Endothelial cell of umbilical vein (primary cell): ENCODE measurements at regions not wholly inside any gene's neighbourhood (a gene's known extent, or its start where the extent isn't known, plus 50 kb on each side); places are given as distances from the start of the nearest gene placed in this dataset.

ENCODE experiments used
- BruUV-seq: library from RNA; stranded (reverse); fragments of 400-500 nt; replicated peaks from 2 replicates; lab custom pipeline; 2021; lab: Mats Ljungman, UMichigan
- CTCF ChIA-PET: fragments of 300-600, 350-600 bp; sonication (Branson Sonifier 250); formaldehyde crosslinking; loops from one replicate; lab custom pipeline; 2021; ENCODE audit warnings: antibody characterized with exemption, inconsistent platforms; lab: Charles Lee
- POLR2A ChIA-PET: fragments of 300-600, 350-600 bp; sonication (Branson Sonifier 250); formaldehyde crosslinking; loops from one replicate; lab custom pipeline; 2021; ENCODE audit warnings: antibody characterized with exemption, inconsistent platforms; lab: Charles Lee
- DNase-seq: peaks from one replicate; pipeline ENCODE4 v3.0.0-alpha.2; 2011; ENCODE audit warnings: low read depth, low spot score
- FAIRE-seq: peaks from 2 replicates; lab custom pipeline; 2011; peaks lifted over from hg19 to GRCh38; lab: Jason Lieb, UNC
- H2AFZ ChIP-seq: 2 replicates; pipeline ENCODE4 v1.6.0; 2012; ENCODE audit warnings: low read depth, low read length, control low read depth, inconsistent platforms
- H3K27ac ChIP-seq: 2 replicates; pipeline ENCODE4 v1.5.1; 2011; ENCODE audit warnings: low read depth, mild to moderate bottlenecking, control low read depth, low read length, moderate library complexity; ENCODE audit not compliant: insufficient read depth
- H3K27me3 ChIP-seq, 2 experiments: 2 replicates each; pipeline versions ENCODE4 v1.6.0 to v1.6.1; 2011; ENCODE audit warnings: low read length in 2 of 2, mixed read lengths in 1 of 2; ENCODE audit not compliant: control insufficient read depth in 2 of 2, insufficient read depth in 2 of 2
- H3K36me3 ChIP-seq, 2 experiments: 2 replicates in 1 of 2; 3 replicates in 1 of 2; pipeline ENCODE4 v1.5.1; 2011; ENCODE audit warnings: low read length in 2 of 2, mild to moderate bottlenecking in 1 of 2, moderate library complexity in 1 of 2; ENCODE audit not compliant: control insufficient read depth in 2 of 2, insufficient read depth in 2 of 2; ENCODE audit errors: extremely low read depth in 1 of 2
- H3K4me1 ChIP-seq: 3 replicates; pipeline ENCODE4 v1.5.1; 2011; ENCODE audit warnings: mild to moderate bottlenecking, low read length; ENCODE audit not compliant: control insufficient read depth, insufficient read depth; ENCODE audit errors: extremely low read depth
- H3K4me2 ChIP-seq: 2 replicates; pipeline ENCODE4 v1.6.1; 2011; ENCODE audit warnings: low read length, control low read depth, mixed read lengths; ENCODE audit not compliant: insufficient read depth
- H3K4me3 ChIP-seq, 3 experiments: fragments of 200-600 bp in 1 of 3; sonication (generic), shearing (Covaris generic) in 1 of 3; replicated peaks in 1 of 3; 2 replicates each; pipeline ENCODE4 v1.5.1; 2011 to 2016; ENCODE audit warnings: control low read depth in 3 of 3, low read length in 3 of 3, mild to moderate bottlenecking in 2 of 3, inconsistent platforms in 1 of 3, low read depth in 1 of 3, moderate library complexity in 1 of 3; ENCODE audit not compliant: insufficient read depth in 1 of 3
- H3K79me2 ChIP-seq: 2 replicates; pipeline ENCODE4 v1.6.0; 2012; ENCODE audit warnings: low read length, inconsistent platforms; ENCODE audit not compliant: control insufficient read depth, insufficient read depth
- H3K9ac ChIP-seq: replicated peaks from 2 replicates; pipeline ENCODE3; 2011; ENCODE audit warnings: low read length, control low read depth; ENCODE audit not compliant: insufficient read depth; ENCODE audit errors: extremely low read depth
- H3K9me1 ChIP-seq: replicated peaks from 3 replicates; pipeline ENCODE4 v1.6.0; 2011; ENCODE audit warnings: mild to moderate bottlenecking, low read length; ENCODE audit not compliant: control insufficient read depth, insufficient read depth; ENCODE audit errors: extremely low read depth
- H3K9me3 ChIP-seq: replicated peaks from 2 replicates; pipeline ENCODE4 v1.5.1; 2012; ENCODE audit warnings: low read length, inconsistent platforms; ENCODE audit not compliant: control insufficient read depth, insufficient read depth
- H4K20me1 ChIP-seq: replicated peaks from 2 replicates; pipeline ENCODE3; 2011; ENCODE audit warnings: mild to moderate bottlenecking, low read length; ENCODE audit not compliant: control insufficient read depth, insufficient read depth; ENCODE audit errors: extremely low read depth
- CTCF ChIP-seq, 2 donors: IDR thresholded peaks; 1 replicate in 1 of 2; 2 replicates in 1 of 2; pipeline ENCODE4 v1.5.1; 2011; ENCODE audit warnings: low read length in 2 of 2, mild to moderate bottlenecking in 2 of 2, moderate library complexity in 2 of 2, control low read depth in 1 of 2, inconsistent platforms in 1 of 2, low read depth in 1 of 2; ENCODE audit not compliant: insufficient read depth in 1 of 2; ENCODE audit errors: extremely low read depth in 1 of 2
- EZH2 ChIP-seq: IDR thresholded peaks from 2 replicates; pipeline ENCODE4 v1.6.1; 2012; ENCODE audit warnings: borderline replicate concordance, low read depth, mild to moderate bottlenecking, moderate library complexity, low read length, inconsistent platforms; ENCODE audit not compliant: severe bottlenecking
- FOS ChIP-seq: IDR thresholded peaks from 2 replicates; pipeline ENCODE4 v1.6.1; 2011; ENCODE audit warnings: mild to moderate bottlenecking, low read length, moderate library complexity, borderline replicate concordance; ENCODE audit not compliant: insufficient read depth
- GATA2 ChIP-seq: IDR thresholded peaks from 2 replicates; pipeline ENCODE4 v1.7.0; 2011; ENCODE audit warnings: low read depth, mild to moderate bottlenecking, moderate library complexity, mixed read lengths, low read length; ENCODE audit not compliant: insufficient read length, insufficient read depth
- JUN ChIP-seq: IDR thresholded peaks from 2 replicates; pipeline ENCODE4 v1.6.1; 2011; ENCODE audit warnings: borderline replicate concordance, low read depth; ENCODE audit not compliant: insufficient read length, insufficient read depth
- MAX ChIP-seq: IDR thresholded peaks from 2 replicates; pipeline ENCODE4 v1.6.1; 2011; ENCODE audit not compliant: insufficient read depth, insufficient read length
- MYC ChIP-seq: IDR thresholded peaks from one replicate; pipeline ENCODE4 v1.6.1; 2011; ENCODE audit warnings: mild to moderate bottlenecking, low read depth, low read length
- POLR2A ChIP-seq: IDR thresholded peaks from 2 replicates; pipeline ENCODE4 v1.6.1; 2012; ENCODE audit warnings: low read depth, mild to moderate bottlenecking, control low read depth, low read length
- POLR2AphosphoS5 ChIP-seq: IDR thresholded peaks from 2 replicates; pipeline ENCODE4 v1.6.1; 2012; ENCODE audit warnings: low read depth, mild to moderate bottlenecking, control low read depth, low read length, moderate library complexity; ENCODE audit not compliant: insufficient read depth
- dilution Hi-C: fragments of 300-500 bp; cut with MboI; formaldehyde crosslinking; loops from one replicate; pipeline ENCODE4 v1.15.0; 2019; ENCODE audit warnings: low sequenced_read_pairs; ENCODE audit not compliant: extremely low pct_ligation_motif_present
- intact Hi-C: fragments of 100-400 bp; cut with micrococcal nuclease; formaldehyde crosslinking; loops from one replicate; pipeline ENCODE4 v1.10.0; 2022

- Histone ChIP-seq H3K79me2 (no peaks in the 10 kb centered on the region), H3K36me3 (no peaks in the 10 kb centered on the region), H3K4me3 (no peak overlapping the region), H3K4me1 (no peaks in the 10 kb centered on the region), H3K9ac (no peak overlapping the region), H2AFZ (no peak overlapping the region), H3K4me2 (no peak overlapping the region), H3K27ac (no peak overlapping the region), H4K20me1 (no peaks in the 10 kb centered on the region), H3K9me3 (peaks cover 5% of the 10 kb centered on the region), H3K27me3 (no peaks in the 10 kb centered on the region), H3K9me1 (no peaks in the 10 kb centered on the region)
- POLR2A ChIA-PET: no interaction called here
- CTCF ChIA-PET: no interaction called here
- no peak for DNase-seq
- intact Hi-C loops (no loop called here), dilution Hi-C loops (no loop called here)
- no peak for FAIRE-seq
- TF ChIP-seq GATA2 (no peak), CTCF (IDR thresholded peaks at IDR 0.05; ENCODE audit: extremely low read depth in 1 of 2, insufficient read depth in 1 of 2, low read depth in 1 of 2, low read length in 2 of 2) (no peak), POLR2A (no peak), MYC (no peak), MAX (no peak), FOS (no peak), JUN (no peak), EZH2 (no peak), POLR2AphosphoS5 (no peak)
- no TSS peak for BruUV-seq
Measured at GRCh38 chr1:5628416-5628815, 363.8 kb downstream of the NPHP4 start.
